GM23248 (cell line): ENCODE measurements at regions not wholly inside any gene's neighbourhood (a gene's known extent, or its start where the extent isn't known, plus 50 kb on each side); places are given as distances from the start of the nearest gene placed in this dataset.
A peak's percentile ranks its signal among the peaks of the same experiment; 100 is the strongest.
"Not testable (repeated sequence)": the region's sequence is repeated elsewhere in the genome, so short reads cannot be mapped to it uniquely, and the experiment has no call there.

Source experiments
- DNase-seq: peaks from one replicate; pipeline ENCODE4 v3.0.0-alpha.2; 2015
- H2AFZ ChIP-seq: fragments of 200-600 bp; sonication (generic); 2 replicates; pipeline ENCODE4 v1.6.1; 2016; ENCODE audit warnings: antibody characterized with exemption
- H3F3A ChIP-seq: fragments of 200-600 bp; sonication (generic); 2 replicates; pipeline ENCODE4 v1.6.1; 2016; ENCODE audit warnings: mild to moderate bottlenecking, antibody characterized with exemption, mixed run types; ENCODE audit not compliant: insufficient read depth
- H3K27ac ChIP-seq: fragments of 200-600 bp; sonication (generic); 2 replicates; pipeline ENCODE4 v1.5.1; 2016; ENCODE audit warnings: mild to moderate bottlenecking
- H3K27me3 ChIP-seq: fragments of 200-600 bp; sonication (generic); replicated peaks from 2 replicates; pipeline ENCODE4 v1.6.1; 2016; ENCODE audit warnings: mild to moderate bottlenecking; ENCODE audit not compliant: insufficient read depth
- H3K36me3 ChIP-seq: fragments of 200-600 bp; sonication (generic); 2 replicates; pipeline ENCODE4 v1.6.1; 2016; ENCODE audit warnings: low read depth, mild to moderate bottlenecking
- H3K4me1 ChIP-seq: fragments of 200-600 bp; sonication (generic); 2 replicates; pipeline ENCODE4 v1.6.1; 2016; ENCODE audit warnings: mild to moderate bottlenecking; ENCODE audit not compliant: insufficient read depth
- H3K4me2 ChIP-seq: fragments of 200-600 bp; sonication (generic); one replicate; pipeline ENCODE4 v1.6.1; 2016; ENCODE audit warnings: mild to moderate bottlenecking; ENCODE audit not compliant: unreplicated experiment
- H3K4me3 ChIP-seq: fragments of 200-600 bp; sonication (generic); 2 replicates; pipeline ENCODE4 v1.5.1; 2016; ENCODE audit warnings: mild to moderate bottlenecking
- H3K79me2 ChIP-seq: fragments of 200-600 bp; sonication (generic); 2 replicates; pipeline ENCODE4 v1.6.1; 2016; ENCODE audit warnings: mild to moderate bottlenecking; ENCODE audit not compliant: insufficient read depth
- H3K9ac ChIP-seq: fragments of 200-600 bp; sonication (generic); 2 replicates; pipeline ENCODE4 v1.6.1; 2016; ENCODE audit warnings: mild to moderate bottlenecking
- H3K9me2 ChIP-seq: fragments of 200-600 bp; sonication (generic); 2 replicates; pipeline ENCODE4 v1.6.1; 2016; ENCODE audit warnings: mixed run types, mild to moderate bottlenecking, moderate library complexity; ENCODE audit not compliant: insufficient read depth
- H3K9me3 ChIP-seq: fragments of 200-600 bp; sonication (generic); one replicate; pipeline ENCODE4 v1.6.1; 2017; ENCODE audit warnings: low read depth
- H4K20me1 ChIP-seq: fragments of 200-600 bp; sonication (generic); 2 replicates; pipeline ENCODE4 v1.6.0; 2016; ENCODE audit not compliant: insufficient read depth
- EZH2 ChIP-seq: fragments of 200-600 bp; sonication (generic); IDR thresholded peaks from 2 replicates; pipeline ENCODE4 v1.6.1; 2018; ENCODE audit warnings: antibody characterized with exemption, mild to moderate bottlenecking; ENCODE audit not compliant: insufficient read depth, poor library complexity, severe bottlenecking
- EZH2phosphoT487 ChIP-seq: fragments of 200-600 bp; sonication (generic); IDR thresholded peaks from 2 replicates; pipeline ENCODE4 v1.6.1; 2018; ENCODE audit warnings: antibody characterized with exemption, moderate library complexity, mild to moderate bottlenecking, low read depth; ENCODE audit not compliant: insufficient read depth
- WGBS, 2 experiments: methylation state at CpG; one replicate each; pipeline ENCODE4 v1.1.6; 2015 to 2017; ENCODE audit warnings: low lambda C conversion rate in 2 of 2, low coverage in 1 of 2; ENCODE audit errors: missing lambda C conversion rate in 2 of 2; 5-methylcytosine and 5-hydroxymethylcytosine counted together
- in situ Hi-C: fragments of 300-500 bp; cut with MboI; formaldehyde crosslinking; loops from 2 replicates; pipeline ENCODE4 v1.15.0; 2020

DNA sequence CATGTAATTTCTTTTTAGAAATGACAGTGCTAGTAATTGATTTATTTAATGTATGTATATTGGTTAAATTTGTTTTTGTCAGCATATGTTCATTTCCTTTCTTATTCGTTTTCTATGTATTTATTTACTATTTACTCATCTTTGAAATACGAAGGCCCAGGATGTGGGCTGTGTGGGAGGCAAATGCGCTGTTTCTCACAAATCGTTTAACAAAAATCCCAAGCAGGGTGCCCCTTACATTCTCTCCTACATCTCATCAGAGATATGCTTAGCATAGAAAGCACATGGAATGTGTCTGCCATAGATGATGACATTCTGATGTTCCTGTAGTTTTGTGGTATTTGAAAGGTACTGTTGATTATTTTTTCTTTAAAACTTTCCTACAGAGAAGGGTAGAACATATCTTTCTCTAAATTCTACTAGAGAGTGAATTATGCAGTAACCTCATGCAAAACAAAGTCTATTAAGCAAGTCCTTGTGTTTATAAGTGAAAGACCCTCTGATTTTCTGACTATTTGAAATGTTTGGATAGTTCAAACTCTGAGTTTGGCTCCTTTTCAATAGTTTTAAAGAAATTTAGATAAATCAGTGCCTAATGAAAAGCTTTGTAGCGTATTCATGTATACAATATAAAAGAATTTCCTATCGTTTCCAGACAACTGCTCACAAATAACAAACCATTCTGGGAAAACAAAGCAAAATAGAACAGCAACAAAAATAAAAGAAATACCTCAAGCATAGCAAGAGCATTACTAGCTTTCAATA lies 111.1 kb upstream of the VGLL3 start:
- TF ChIP-seq EZH2 (no peak), EZH2phosphoT487 (no peak)
- in situ Hi-C loops = no loop called here
- 89% methylated on average over 6 of the region's 6 CpGs for WGBS, 2 experiments

DNA sequence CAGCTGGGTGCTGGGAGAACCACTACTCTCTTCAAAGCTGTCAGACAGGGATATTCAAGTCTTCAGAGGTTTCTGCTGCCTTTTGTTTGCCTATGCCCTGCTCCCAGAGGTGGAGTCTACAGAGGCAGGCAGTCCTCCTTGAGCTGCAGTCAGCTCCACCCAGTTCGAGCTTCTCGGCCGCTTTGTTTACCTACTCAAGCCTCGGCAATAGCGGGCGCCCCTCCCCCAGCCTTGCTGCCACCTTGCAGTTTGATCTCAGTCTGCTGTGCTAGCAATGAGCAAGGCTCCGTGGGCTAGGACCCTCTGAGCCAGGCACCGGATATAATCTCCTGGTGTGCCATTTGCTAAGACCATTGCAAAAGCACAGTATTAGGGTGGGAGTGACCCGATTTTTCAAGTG lies 106.8 kb upstream of the VGLL3 start:
- H3K4me2 ChIP-seq, H3K27ac ChIP-seq, H3K27me3 ChIP-seq, H3K9me3 ChIP-seq, in situ Hi-C loops, H3K4me3 ChIP-seq, H3K36me3 ChIP-seq, H4K20me1 ChIP-seq, H3K9ac ChIP-seq, H3F3A ChIP-seq, H2AFZ ChIP-seq, H3K9me2 ChIP-seq, H3K4me1 ChIP-seq, H3K79me2 ChIP-seq, DNase-seq: not testable (repeated sequence)
- WGBS, 2 experiments = 93 to 96% methylated on average over 9 of the region's 9 CpGs

More for the DNA sequence above, 111.1 kb upstream of the VGLL3 start:
- Histone ChIP-seq H3K27ac (no peak overlapping the region), H3K4me3 (no peak overlapping the region), H3K9ac (no peak overlapping the region), H3K36me3 (no peaks in the 10 kb centered on the region), H3K79me2 (no peaks in the 10 kb centered on the region), H2AFZ (no peak overlapping the region), H3K4me2 (no peak overlapping the region), H3K27me3 (no peaks in the 10 kb centered on the region), H3K4me1 (no peaks in the 10 kb centered on the region), H3K9me2 (no peaks in the 10 kb centered on the region), H4K20me1 (no peaks in the 10 kb centered on the region), H3K9me3 (no peaks in the 10 kb centered on the region), H3F3A (no peaks in the 10 kb centered on the region)
- DNase-seq = no peak

DNA sequence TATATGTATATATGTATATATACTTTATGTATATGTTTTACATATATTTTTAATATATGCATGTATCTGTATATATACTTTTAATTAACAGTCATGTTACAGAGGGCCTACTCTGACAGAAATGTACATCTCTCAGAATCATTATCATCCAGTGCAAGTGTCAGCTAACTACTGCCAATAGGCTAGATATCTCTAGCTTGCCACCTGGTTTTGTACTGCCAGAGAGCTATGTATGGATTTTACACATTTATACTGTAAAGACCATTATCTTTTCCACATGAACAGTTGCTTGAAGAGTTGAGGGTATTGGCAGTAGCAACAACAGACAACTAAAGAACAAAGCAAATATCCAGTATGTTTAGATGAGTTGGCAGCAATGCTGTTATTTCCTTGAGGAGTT lies 99.7 kb upstream of the VGLL3 start:
- peak overlapping the region; percentile 100 for H3K4me2 ChIP-seq
- H3K9me2 ChIP-seq = no peaks in the 10 kb centered on the region; the same call in 1 of the 2 replicates
- H2AFZ ChIP-seq = peak overlapping the region; percentile 75
- no peaks in the 10 kb centered on the region for H3K36me3 ChIP-seq
- peaks cover 20% of the 10 kb centered on the region for H3K79me2 ChIP-seq
- H3K4me1 ChIP-seq = peaks cover 21% of the 10 kb centered on the region
- peak overlapping the region; percentile 41 for H3K4me3 ChIP-seq
- TF ChIP-seq EZH2 (no peak), EZH2phosphoT487 (no peak)
- H3K9ac ChIP-seq = peak overlapping the region; percentile 39
- no peaks in the 10 kb centered on the region for H4K20me1 ChIP-seq
- no peaks in the 10 kb centered on the region for H3K9me3 ChIP-seq
- DNase-seq = peak; percentile 30
- H3K27ac ChIP-seq = peak overlapping the region; percentile 93
- H3F3A ChIP-seq = peaks cover 7% of the 10 kb centered on the region
- in situ Hi-C loops = no loop called here
- H3K27me3 ChIP-seq = no peaks in the 10 kb centered on the region

DNA sequence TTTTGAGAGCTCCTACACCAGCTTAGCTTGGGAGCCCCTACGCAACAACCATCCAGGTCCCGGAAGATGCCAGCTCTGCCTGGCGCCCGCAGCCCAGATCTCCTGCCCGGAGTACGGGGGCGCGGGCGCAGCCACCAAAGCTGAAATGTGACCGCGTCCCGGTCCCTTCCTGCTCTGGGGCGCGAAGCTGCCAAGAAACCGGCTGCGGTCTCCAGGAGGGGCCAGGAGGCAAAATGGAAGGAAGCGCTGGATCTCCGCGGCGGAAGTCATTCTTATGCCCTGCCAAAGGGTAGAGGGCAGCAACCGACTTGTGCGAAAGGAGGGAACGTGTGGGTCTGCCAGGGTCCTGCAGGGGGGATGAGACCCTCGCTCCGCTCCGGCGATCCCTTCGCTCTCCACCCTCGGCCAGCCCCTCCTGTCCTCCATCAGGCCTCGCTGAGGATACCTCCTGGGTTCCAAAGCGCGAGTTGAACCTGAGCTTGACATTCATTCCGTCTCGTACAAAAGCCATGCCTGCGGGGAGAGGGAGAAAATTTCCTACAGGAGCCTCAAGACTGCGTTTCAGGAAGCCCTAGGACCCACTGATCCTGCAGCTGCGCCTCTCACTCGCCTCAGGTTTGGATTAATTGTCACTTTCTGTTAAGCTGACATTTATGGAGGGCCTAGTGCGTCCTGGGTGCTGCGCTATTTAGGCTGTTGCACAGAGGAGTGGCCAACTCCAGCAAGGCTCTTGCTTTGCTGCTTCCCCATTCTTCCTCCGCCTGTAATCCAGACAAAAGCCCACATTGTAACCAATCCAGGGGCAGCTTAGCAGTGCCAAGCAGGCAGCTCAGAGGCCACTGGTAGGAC lies 98.3 kb upstream of the VGLL3 start:
- peaks cover 20% of the 10 kb centered on the region for H3K79me2 ChIP-seq
- H3K9me3 ChIP-seq = no peaks in the 10 kb centered on the region
- TF ChIP-seq EZH2 (no peak), EZH2phosphoT487 (no peak)
- peak overlapping the region; percentile 97 for H2AFZ ChIP-seq
- H4K20me1 ChIP-seq = no peaks in the 10 kb centered on the region
- peaks cover 7% of the 10 kb centered on the region for H3F3A ChIP-seq
- 1% methylated on average over 34 to 41 of the region's 41 CpGs for WGBS, 2 experiments
- in situ Hi-C loops = loop anchor here (10.0 kb wide), 2 partner anchors 104 to 134 kb away; no protein-coding TSS in a partner anchor
- H3K9me2 ChIP-seq = no peaks in the 10 kb centered on the region; the same call in 1 of the 2 replicates
- no peaks in the 10 kb centered on the region for H3K27me3 ChIP-seq
- peak; percentile 94 for DNase-seq
- H3K27ac ChIP-seq = peak overlapping the region; percentile 93
- H3K9ac ChIP-seq = peak overlapping the region; percentile 95
- peaks cover 33% of the 10 kb centered on the region for H3K4me1 ChIP-seq
- H3K4me2 ChIP-seq = peak overlapping the region; percentile 100
- no peaks in the 10 kb centered on the region for H3K36me3 ChIP-seq
- H3K4me3 ChIP-seq = peak overlapping the region; percentile 95
